H1 (cell line): ENCODE measurements at regions not wholly inside any gene's neighbourhood (a gene's known extent, or its start where the extent isn't known, plus 50 kb on each side); places are given as distances from the start of the nearest gene placed in this dataset.

Source experiments
- CTCF ChIA-PET: fragments of 300-600 bp; sonication (Branson Sonifier 250); formaldehyde crosslinking; loops from one replicate; lab custom pipeline; 2021; ENCODE audit not compliant: partially characterized antibody; lab: Charles Lee
- POLR2A ChIA-PET: fragments of 300-600 bp; sonication (Branson Sonifier 250); formaldehyde crosslinking; loops from one replicate; lab custom pipeline; 2021; ENCODE audit warnings: inconsistent platforms; ENCODE audit not compliant: partially characterized antibody; lab: Charles Lee
- DNase-seq, 2 experiments: peaks; one replicate each; pipeline versions ENCODE4 v3.0.0 to v3.0.0-alpha.2; 2010 to 2022; ENCODE audit warnings: low spot score in 2 of 2, low read depth in 1 of 2, mixed read lengths in 1 of 2
- FAIRE-seq: peaks from 2 replicates; lab custom pipeline; 2011; peaks lifted over from hg19 to GRCh38; lab: Jason Lieb, UNC
- H2AFZ ChIP-seq: 2 replicates; pipeline ENCODE4 v1.8.1; 2012; ENCODE audit warnings: low read length, inconsistent platforms
- H2AK5ac ChIP-seq: 2 replicates; pipeline ENCODE4 v1.6.1; 2013; ENCODE audit warnings: low read depth, low read length
- H2BK120ac ChIP-seq: replicated peaks from 2 replicates; pipeline ENCODE3; 2013; ENCODE audit warnings: low read depth, low read length, inconsistent platforms
- H2BK12ac ChIP-seq: 2 replicates; pipeline ENCODE4 v1.6.1; 2013; ENCODE audit warnings: low read depth, low read length
- H2BK15ac ChIP-seq: 2 replicates; pipeline ENCODE4 v1.6.1; 2013; ENCODE audit warnings: low read length
- H2BK20ac ChIP-seq: 2 replicates; pipeline ENCODE4 v1.6.1; 2013; ENCODE audit warnings: low read length
- H2BK5ac ChIP-seq: 2 replicates; pipeline ENCODE4 v1.6.1; 2013; ENCODE audit warnings: low read depth, low read length
- H3K14ac ChIP-seq: 2 replicates; pipeline ENCODE4 v1.6.1; 2013; ENCODE audit warnings: inconsistent platforms; ENCODE audit not compliant: insufficient read length
- H3K18ac ChIP-seq: 2 replicates; pipeline ENCODE4 v1.6.1; 2013; ENCODE audit warnings: low read length; ENCODE audit errors: extremely low read depth
- H3K23ac ChIP-seq: 2 replicates; pipeline ENCODE4 v1.6.1; 2013; ENCODE audit warnings: inconsistent platforms; ENCODE audit not compliant: insufficient read length
- H3K23me2 ChIP-seq: 2 replicates; pipeline ENCODE4 v1.6.1; 2013; ENCODE audit warnings: low read depth, low read length
- H3K27ac ChIP-seq: 2 replicates; pipeline ENCODE4 v1.6.1; 2011; ENCODE audit warnings: low read depth, low read length, inconsistent platforms
- H3K27me3 ChIP-seq, 4 experiments: replicated peaks in 1 of 4; 1 replicate in 1 of 4; 2 replicates in 3 of 4; pipeline versions ENCODE4 v1.6.1 to v1.8.1; 2011 to 2013; ENCODE audit warnings: low read length in 3 of 4, mild to moderate bottlenecking in 3 of 4, inconsistent platforms in 2 of 4, mixed read lengths in 2 of 4, moderate library complexity in 1 of 4; ENCODE audit not compliant: control insufficient read depth in 3 of 4, insufficient read depth in 3 of 4; ENCODE audit errors: extremely low read depth in 1 of 4
- H3K36me3 ChIP-seq, 4 experiments: 2 replicates each; pipeline versions ENCODE4 v1.6.1 to v1.8.1; 2011 to 2013; ENCODE audit warnings: mild to moderate bottlenecking in 4 of 4, low read length in 3 of 4, moderate library complexity in 2 of 4, control low read depth in 1 of 4, inconsistent platforms in 1 of 4; ENCODE audit not compliant: insufficient read depth in 4 of 4, control insufficient read depth in 2 of 4
- H3K4ac ChIP-seq: replicated peaks from 2 replicates; pipeline ENCODE3; 2013; ENCODE audit warnings: low read length, low read depth, mixed read lengths, inconsistent platforms; ENCODE audit not compliant: insufficient read length
- H3K4me1 ChIP-seq, 4 experiments: replicated peaks in 1 of 4; 1 replicate in 1 of 4; 2 replicates in 3 of 4; pipeline versions ENCODE4 v1.6.1 to v1.8.1; 2011 to 2013; ENCODE audit warnings: low read length in 3 of 4, inconsistent platforms in 2 of 4, mixed read lengths in 1 of 4; ENCODE audit not compliant: insufficient read depth in 4 of 4, control insufficient read depth in 3 of 4
- H3K4me2 ChIP-seq, 2 experiments: 2 replicates each; pipeline versions ENCODE4 v1.6.1 to v1.8.1; 2011 to 2013; ENCODE audit warnings: low read depth in 2 of 2, low read length in 2 of 2, control low read depth in 1 of 2, inconsistent platforms in 1 of 2, mild to moderate bottlenecking in 1 of 2; ENCODE audit not compliant: insufficient read depth in 1 of 2
- H3K4me3 ChIP-seq, 4 experiments: fragments of 200-600, 300-600 bp in 1 of 4; sonication (generic), shearing (Covaris generic), sonication (Bioruptor Twin) in 1 of 4; 2 replicates each; pipeline versions ENCODE4 v1.5.1 to v1.8.1; 2011 to 2016; ENCODE audit warnings: low read length in 4 of 4, low read depth in 3 of 4, control low read depth in 2 of 4, inconsistent platforms in 2 of 4, mild to moderate bottlenecking in 2 of 4, mixed read lengths in 1 of 4, moderate library complexity in 1 of 4; ENCODE audit not compliant: insufficient read depth in 2 of 4; ENCODE audit errors: extremely low read depth in 1 of 4
- H3K56ac ChIP-seq: replicated peaks from 2 replicates; pipeline ENCODE3; 2013; ENCODE audit warnings: low read depth, mild to moderate bottlenecking, mixed read lengths, low read length, inconsistent platforms; ENCODE audit not compliant: insufficient read length
- H3K79me1 ChIP-seq: 2 replicates; pipeline ENCODE4 v1.6.1; 2013; ENCODE audit warnings: low read depth, low read length, control low read depth
- H3K79me2 ChIP-seq, 2 experiments: 2 replicates each; pipeline versions ENCODE4 v1.6.1 to v1.8.1; 2012 to 2013; ENCODE audit warnings: low read length in 2 of 2, mild to moderate bottlenecking in 2 of 2, inconsistent platforms in 1 of 2; ENCODE audit not compliant: insufficient read depth in 2 of 2, control insufficient read depth in 1 of 2
- H3K9ac ChIP-seq, 4 experiments: replicated peaks in 1 of 4; 1 replicate in 1 of 4; 2 replicates in 3 of 4; pipeline versions ENCODE4 v1.6.1 to v1.8.1; 2011 to 2013; ENCODE audit warnings: low read depth in 3 of 4, low read length in 3 of 4, control low read depth in 2 of 4, mild to moderate bottlenecking in 2 of 4, moderate library complexity in 2 of 4, inconsistent platforms in 1 of 4; ENCODE audit errors: extremely low read depth in 1 of 4
- H3K9me3 ChIP-seq, 2 experiments: 2 replicates each; pipeline versions ENCODE4 v1.6.1 to v1.8.1; 2012 to 2013; ENCODE audit warnings: mild to moderate bottlenecking in 2 of 2, moderate library complexity in 2 of 2, control low read depth in 1 of 2, inconsistent platforms in 1 of 2, low read depth in 1 of 2, low read length in 1 of 2, mixed read lengths in 1 of 2; ENCODE audit not compliant: insufficient read depth in 2 of 2
- H4K20me1 ChIP-seq, 2 experiments: replicated peaks in 1 of 2; 2 replicates each; pipeline versions ENCODE3 to v1.8.1; 2011 to 2013; ENCODE audit warnings: inconsistent platforms in 2 of 2, low read length in 2 of 2, mild to moderate bottlenecking in 1 of 2; ENCODE audit not compliant: insufficient read depth in 2 of 2, control insufficient read depth in 1 of 2
- H4K5ac ChIP-seq: 2 replicates; pipeline ENCODE4 v1.6.1; 2013; ENCODE audit warnings: low read length, low read depth, mixed read lengths, inconsistent platforms; ENCODE audit not compliant: insufficient read length
- H4K8ac ChIP-seq: 2 replicates; pipeline ENCODE4 v1.8.0; 2013; ENCODE audit warnings: mild to moderate bottlenecking, moderate library complexity, low read length, inconsistent platforms; ENCODE audit not compliant: insufficient read depth; ENCODE audit errors: extremely low read depth
- H4K91ac ChIP-seq: replicated peaks from 2 replicates; pipeline ENCODE3; 2013; ENCODE audit warnings: low read length, mixed read lengths, inconsistent platforms; ENCODE audit not compliant: insufficient read length
- ATF2 ChIP-seq: IDR thresholded peaks from 2 replicates; pipeline ENCODE4 v1.6.1; 2012; ENCODE audit warnings: low read length, inconsistent platforms
- BCL11A ChIP-seq, 2 experiments: IDR thresholded peaks; one replicate each; pipeline ENCODE4 v1.6.1; 2011; ENCODE audit warnings: low read depth in 2 of 2, low read length in 2 of 2, mild to moderate bottlenecking in 2 of 2
- CBX5 ChIP-seq: fragments of 300-800, 300-1000 bp; sonication (generic); IDR thresholded peaks from 2 replicates; pipeline ENCODE4 v1.7.1; 2016; ENCODE audit warnings: antibody characterized with exemption, low read length, low read depth
- CHD2 ChIP-seq: IDR thresholded peaks from 2 replicates; pipeline ENCODE4 v1.6.1; 2012; ENCODE audit warnings: low read length, improper control_type of control experiment
- EGR1 ChIP-seq: IDR thresholded peaks from 2 replicates; pipeline ENCODE4 v1.6.1; 2011; ENCODE audit warnings: low read depth, low read length, borderline replicate concordance
- EP300 ChIP-seq, 2 experiments: IDR thresholded peaks; 1 replicate in 1 of 2; 2 replicates in 1 of 2; pipeline ENCODE4 v1.6.1; 2011 to 2012; ENCODE audit warnings: low read depth in 2 of 2, low read length in 2 of 2, mild to moderate bottlenecking in 2 of 2, borderline replicate concordance in 1 of 2, inconsistent platforms in 1 of 2, moderate library complexity in 1 of 2
- KDM4A ChIP-seq: IDR thresholded peaks from one replicate; pipeline ENCODE4 v1.7.1; 2012; ENCODE audit warnings: low read depth, mild to moderate bottlenecking, moderate library complexity, low read length, inconsistent platforms; ENCODE audit not compliant: severe bottlenecking
- KDM5A ChIP-seq: fragments of 200-600 bp; IDR thresholded peaks from 2 replicates; pipeline ENCODE4 v1.7.1; 2012; ENCODE audit warnings: mild to moderate bottlenecking, low read length, inconsistent platforms, mixed read lengths
- NANOG ChIP-seq: IDR thresholded peaks from 2 replicates; pipeline ENCODE4 v1.6.1; 2011; ENCODE audit warnings: low read length, low read depth, mild to moderate bottlenecking, inconsistent platforms; ENCODE audit not compliant: insufficient read depth, poor library complexity, severe bottlenecking
- POLR2AphosphoS5 ChIP-seq: IDR thresholded peaks from 2 replicates; pipeline ENCODE4 v1.6.1; 2011; ENCODE audit warnings: low read depth, low read length
- POU5F1 ChIP-seq: IDR thresholded peaks from 2 replicates; pipeline ENCODE4 v1.6.1; 2011; ENCODE audit warnings: low read depth, mild to moderate bottlenecking, low read length, moderate library complexity
- SP1 ChIP-seq: IDR thresholded peaks from 2 replicates; pipeline ENCODE4 v1.6.1; 2011; ENCODE audit warnings: low read depth, low read length
- TAF7 ChIP-seq: optimal IDR thresholded peaks from 2 replicates; pipeline ENCODE3; 2011; ENCODE audit warnings: low read depth, mild to moderate bottlenecking, inconsistent platforms, low read length, moderate library complexity, borderline replicate concordance
- YY1 ChIP-seq: IDR thresholded peaks from 2 replicates; pipeline ENCODE4 v1.6.1; 2011; ENCODE audit warnings: low read depth, mild to moderate bottlenecking, low read length
- WGBS, 2 experiments: shearing (Covaris generic) in 1 of 2; methylation state at CpG; one replicate each; pipeline versions ENCODE4 v1.1.6 to v1.1.7; 2013 to 2015; ENCODE audit warnings: low lambda C conversion rate in 2 of 2, mixed read lengths in 2 of 2, inconsistent platforms in 1 of 2, low coverage in 1 of 2, missing lambda C conversion rate in 1 of 2; ENCODE audit not compliant: insufficient replicate concordance in 2 of 2, insufficient coverage in 1 of 2, insufficient read length in 1 of 2; ENCODE audit errors: extremely low coverage in 1 of 2, missing lambda C conversion rate in 1 of 2; 5-methylcytosine and 5-hydroxymethylcytosine counted together

GRCh38 chr1:30151826-30152225 is 571.6 kb downstream of the MATN1 start:
- H3K9me3 ChIP-seq = peaks cover 16 to 22% of the 10 kb centered on the region in 2 experiments
- TF ChIP-seq BCL11A (IDR thresholded peaks at IDR 0.05; ENCODE audit: low read depth in 2 of 2, low read length in 2 of 2) (no peak), CHD2 (no peak), SP1 (no peak), NANOG (no peak), TAF7 (no peak), EGR1 (no peak), POLR2AphosphoS5 (no peak), CBX5 (no peak), KDM4A (no peak), YY1 (no peak), ATF2 (no peak), EP300 (IDR thresholded peaks at IDR 0.05; ENCODE audit: borderline replicate concordance in 1 of 2, low read depth in 2 of 2, low read length in 2 of 2) (no peak), KDM5A (no peak), POU5F1 (no peak)

More at GRCh38 chr1:30151826-30152225, 571.6 kb downstream of the MATN1 start:
- H2AK5ac ChIP-seq = no peak overlapping the region
- no peak overlapping the region for H3K14ac ChIP-seq
- no peak overlapping the region for H2BK20ac ChIP-seq
- H3K9ac ChIP-seq = no peak overlapping the region
- FAIRE-seq (no peak), DNase-seq (no peak)
- no peaks in the 10 kb centered on the region for H3K27me3 ChIP-seq
- 80% methylated on average over 1 of the region's 1 CpG; no CpG with 5 or more reads in 1 of the 2 experiments for WGBS, 2 experiments
- no peak overlapping the region for H2AFZ ChIP-seq
- H3K79me2 ChIP-seq = no peaks in the 10 kb centered on the region
- no peak overlapping the region for H3K4me3 ChIP-seq
- H3K27ac ChIP-seq = no peak overlapping the region
- ChIA-PET POLR2A (no interaction called here), CTCF (no interaction called here)
- H4K20me1 ChIP-seq = no peaks in the 10 kb centered on the region
- H2BK15ac ChIP-seq = no peak overlapping the region
- no peak overlapping the region for H4K91ac ChIP-seq
- H2BK5ac ChIP-seq = no peak overlapping the region
- no peak overlapping the region for H3K4me2 ChIP-seq
- H3K4me1 ChIP-seq = no peaks in the 10 kb centered on the region
- no peak overlapping the region for H4K5ac ChIP-seq
- H3K56ac ChIP-seq = no peak overlapping the region
- H4K8ac ChIP-seq = no peak overlapping the region
- H3K23ac ChIP-seq = no peak overlapping the region
- no peak overlapping the region for H3K18ac ChIP-seq
- H3K36me3 ChIP-seq = no peaks in the 10 kb centered on the region
- H2BK12ac ChIP-seq = no peak overlapping the region
- no peak overlapping the region for H2BK120ac ChIP-seq
- no peaks in the 10 kb centered on the region for H3K79me1 ChIP-seq
- H3K4ac ChIP-seq = no peak overlapping the region
- H3K23me2 ChIP-seq = no peaks in the 10 kb centered on the region; the same call in 1 of the 2 replicates
